ENCODE measurements at regions not wholly inside any gene's neighbourhood (a gene's known extent, or its start where the extent isn't known, plus 50 kb on each side); places are given as distances from the start of the nearest gene placed in this dataset.
"Not testable (repeated sequence)": the region's sequence is repeated elsewhere in the genome, so short reads cannot be mapped to it uniquely, and the experiment has no call there.

GRCh38 chr18:22300665-22301636, 116.8 kb downstream of the CTAGE1 start:
- DNase-seq (ENCODE audit: missing footprints) (no peak), ATAC-seq (no peak)
- intact Hi-C loops (cut with DNase I) = no loop called here

GRCh38 chr18:22297008-22297407, 120.7 kb downstream of the CTAGE1 start:
- ATAC-seq (no peak), DNase-seq (ENCODE audit: missing footprints) (no peak)
- intact Hi-C loops (cut with DNase I) = no loop called here

GRCh38 chr18:22296304-22296703, 121.4 kb downstream of the CTAGE1 start:
- no peak for DNase-seq (ENCODE audit: missing footprints)
- ATAC-seq = no peak
- intact Hi-C loops (cut with DNase I) = no loop called here

- no peak for ATAC-seq
- intact Hi-C loops (cut with DNase I) = no loop called here
These were observed 124.0 kb downstream of the GATA6 start for GRCh38 chr18:22293417-22293816.

GRCh38 chr18:22290004-22290403, 120.6 kb downstream of the GATA6 start:
- ATAC-seq = no peak
- DNase-seq (ENCODE audit: missing footprints) = no peak
- intact Hi-C loops (cut with DNase I) = no loop called here

More at GRCh38 chr18:22293417-22293816, 124.0 kb downstream of the GATA6 start:
- no peak for DNase-seq (ENCODE audit: missing footprints)

- intact Hi-C loops (cut with DNase I) = no loop called here
- DNase-seq (ENCODE audit: missing footprints) (no peak), ATAC-seq (peak; percentile 62)
These were observed 117.2 kb downstream of the GATA6 start for GRCh38 chr18:22286585-22286984.

GRCh38 chr18:22285361-22286140, 116.2 kb downstream of the GATA6 start:
- no peak for ATAC-seq
- no peak for DNase-seq (ENCODE audit: missing footprints)
- intact Hi-C loops (cut with DNase I) = no loop called here

- intact Hi-C loops (cut with DNase I) = loop anchor here (5.0 kb wide), 1 partner anchor 38 kb away; no protein-coding TSS in a partner anchor
- DNase-seq (ENCODE audit: missing footprints) = no peak
These were observed 115.4 kb downstream of the GATA6 start for GRCh38 chr18:22284581-22285360.

GRCh38 chr18:22283855-22284254, 114.5 kb downstream of the GATA6 start:
- ATAC-seq; DNase-seq (ENCODE audit: missing footprints): not testable (repeated sequence)
- intact Hi-C loops (cut with DNase I) = loop anchor here (5.0 kb wide), 1 partner anchor 38 kb away; no protein-coding TSS in a partner anchor

More at GRCh38 chr18:22284581-22285360, 115.4 kb downstream of the GATA6 start:
- no peak for ATAC-seq

- intact Hi-C loops (cut with DNase I) = loop anchor here (5.0 kb wide), 1 partner anchor 39 kb away; no protein-coding TSS in a partner anchor
- ATAC-seq = no peak
- DNase-seq (ENCODE audit: missing footprints) = no peak
These were observed 114.0 kb downstream of the GATA6 start for GRCh38 chr18:22283397-22283796.

- DNase-seq (ENCODE audit: missing footprints) (no peak), ATAC-seq (no peak)
- intact Hi-C loops (cut with DNase I) = loop anchor here (5.0 kb wide), 1 partner anchor 39 kb away; no protein-coding TSS in a partner anchor
These were observed 113.7 kb downstream of the GATA6 start for GRCh38 chr18:22283116-22283395.

- intact Hi-C loops (cut with DNase I) = loop anchor here (5.0 kb wide), 1 partner anchor 40 kb away; no protein-coding TSS in a partner anchor
- ATAC-seq = no peak
- no peak for DNase-seq (ENCODE audit: missing footprints)
These were observed 113.1 kb downstream of the GATA6 start for GRCh38 chr18:22282311-22283115.

GRCh38 chr18:22280453-22280750, 111.0 kb downstream of the GATA6 start:
- intact Hi-C loops (cut with DNase I) = loop anchor here (5.0 kb wide), 1 partner anchor 42 kb away; no protein-coding TSS in a partner anchor
- ATAC-seq = no peak
- DNase-seq (ENCODE audit: missing footprints) = no peak

- no peak for DNase-seq (ENCODE audit: missing footprints)
- intact Hi-C loops (cut with DNase I) = loop anchor here (5.0 kb wide), 2 partner anchors 42 to 282 kb away; no protein-coding TSS in a partner anchor
- ATAC-seq = no peak
These were observed 110.5 kb downstream of the GATA6 start for GRCh38 chr18:22279741-22280452.

- ATAC-seq (no peak), DNase-seq (ENCODE audit: missing footprints) (no peak)
- intact Hi-C loops (cut with DNase I) = loop anchor here (5.0 kb wide), 1 partner anchor 284 kb away; no protein-coding TSS in a partner anchor
These were observed 109.4 kb downstream of the GATA6 start for GRCh38 chr18:22278798-22279197.

GRCh38 chr18:22277758-22278157, 108.4 kb downstream of the GATA6 start:
- intact Hi-C loops (cut with DNase I) = loop anchor here (2.0 to 5.0 kb wide), 2 partner anchors 71 to 285 kb away; no protein-coding TSS in a partner anchor
- DNase-seq (ENCODE audit: missing footprints) = peak; percentile 82
- ATAC-seq = peak; percentile 87

GRCh38 chr18:22276334-22276713, 106.9 kb downstream of the GATA6 start:
- ATAC-seq = peak; percentile 56

More at GRCh38 chr18:22276334-22276713, 106.9 kb downstream of the GATA6 start:
- intact Hi-C loops (cut with DNase I) = loop anchor here (2.0 to 5.0 kb wide), 2 partner anchors 72 to 286 kb away; no protein-coding TSS in a partner anchor
- no peak for DNase-seq (ENCODE audit: missing footprints)
